ENCODE measurements at regions not wholly inside any gene's neighbourhood (a gene's known extent, or its start where the extent isn't known, plus 50 kb on each side); places are given as distances from the start of the nearest gene placed in this dataset.

- Histone ChIP-seq H3K4me1 (ENCODE audit: low read depth) (no peaks in the 10 kb centered on the region), H3K27ac (no peak overlapping the region), H3K27me3 (no peaks in the 10 kb centered on the region), H3K9me3 (ENCODE audit: low read depth) (no peaks in the 10 kb centered on the region), H3K4me3 (no peak overlapping the region), H3K36me3 (no peaks in the 10 kb centered on the region)
- DNase-seq (ENCODE audit: low read depth in 1 of 2, low spot score in 1 of 2) = no peak
- TF ChIP-seq CTCF (IDR thresholded peaks at IDR 0.05; ENCODE audit: low read depth, low read length) = no peak
These were observed 60.8 kb upstream of the PPARA start for GRCh38 chr22:46089426-46090035.

- H3K27ac ChIP-seq = no peak overlapping the region
These were observed 60.2 kb upstream of the PPARA start for GRCh38 chr22:46090036-46090591.

GRCh38 chr22:46090631-46091201 lies 59.6 kb upstream of the PPARA start:
- Histone ChIP-seq H3K27ac (no peak overlapping the region), H3K9me3 (ENCODE audit: low read depth) (no peaks in the 10 kb centered on the region), H3K27me3 (no peaks in the 10 kb centered on the region), H3K36me3 (no peaks in the 10 kb centered on the region), H3K4me1 (ENCODE audit: low read depth) (no peaks in the 10 kb centered on the region), H3K4me3 (no peak overlapping the region)
- DNase-seq (ENCODE audit: low read depth in 1 of 2, low spot score in 1 of 2) = no peak
- no peak for TF ChIP-seq CTCF (IDR thresholded peaks at IDR 0.05; ENCODE audit: low read depth, low read length)

More at GRCh38 chr22:46090036-46090591, 60.2 kb upstream of the PPARA start:
- Histone ChIP-seq H3K9me3 (ENCODE audit: low read depth) (no peaks in the 10 kb centered on the region), H3K4me3 (no peak overlapping the region), H3K4me1 (ENCODE audit: low read depth) (no peaks in the 10 kb centered on the region), H3K27me3 (no peaks in the 10 kb centered on the region), H3K36me3 (no peaks in the 10 kb centered on the region)
- no peak for TF ChIP-seq CTCF (IDR thresholded peaks at IDR 0.05; ENCODE audit: low read depth, low read length)
- DNase-seq (ENCODE audit: low read depth in 1 of 2, low spot score in 1 of 2) = no peak

- TF ChIP-seq CTCF (IDR thresholded peaks at IDR 0.05; ENCODE audit: low read depth, low read length) = no peak
- Histone ChIP-seq H3K4me1 (ENCODE audit: low read depth) (no peaks in the 10 kb centered on the region), H3K36me3 (no peaks in the 10 kb centered on the region), H3K4me3 (no peak overlapping the region), H3K27ac (no peak overlapping the region), H3K27me3 (no peaks in the 10 kb centered on the region), H3K9me3 (ENCODE audit: low read depth) (no peaks in the 10 kb centered on the region)
- DNase-seq (ENCODE audit: low read depth in 1 of 2, low spot score in 1 of 2) = no peak
These were observed 58.9 kb upstream of the PPARA start for GRCh38 chr22:46091277-46091977.

GRCh38 chr22:46092011-46092410 lies 58.3 kb upstream of the PPARA start:
- Histone ChIP-seq H3K27ac (no peak overlapping the region), H3K27me3 (no peaks in the 10 kb centered on the region), H3K4me3 (no peak overlapping the region), H3K9me3 (ENCODE audit: low read depth) (no peaks in the 10 kb centered on the region), H3K36me3 (no peaks in the 10 kb centered on the region), H3K4me1 (ENCODE audit: low read depth) (no peaks in the 10 kb centered on the region)
- DNase-seq (ENCODE audit: low read depth in 1 of 2, low spot score in 1 of 2) = no peak
- TF ChIP-seq CTCF (IDR thresholded peaks at IDR 0.05; ENCODE audit: low read depth, low read length) = no peak
